Endodermal cell (in vitro differentiated cells): ENCODE measurements at regions not wholly inside any gene's neighbourhood (a gene's known extent, or its start where the extent isn't known, plus 50 kb on each side); places are given as distances from the start of the nearest gene placed in this dataset.

Source experiments
- DNase-seq: peaks from one replicate; pipeline ENCODE4 v3.0.0-alpha.2; 2017
- H3K27ac ChIP-seq: 2 replicates; pipeline ENCODE4 v1.5.1; 2013; ENCODE audit warnings: mild to moderate bottlenecking, low read depth, low read length, moderate library complexity
- H3K27me3 ChIP-seq: 2 replicates; pipeline ENCODE4 v1.6.1; 2013; ENCODE audit warnings: mild to moderate bottlenecking, low read length, moderate library complexity; ENCODE audit not compliant: insufficient read depth, control insufficient read depth, poor library complexity, severe bottlenecking
- H3K36me3 ChIP-seq: 2 replicates; pipeline ENCODE4 v1.7.0; 2013; ENCODE audit warnings: mild to moderate bottlenecking, low read length, moderate library complexity; ENCODE audit not compliant: control insufficient read depth, insufficient read depth
- H3K4me1 ChIP-seq: one replicate; pipeline ENCODE4 v1.7.0; 2013; ENCODE audit warnings: low read length; ENCODE audit not compliant: control insufficient read depth, insufficient read depth
- H3K4me3 ChIP-seq: 2 replicates; pipeline ENCODE4 v1.5.1; 2013; ENCODE audit warnings: mild to moderate bottlenecking, low read length, moderate library complexity
- H3K9ac ChIP-seq: 2 replicates; pipeline ENCODE4 v1.6.1; 2013; ENCODE audit warnings: mild to moderate bottlenecking, low read length, moderate library complexity; ENCODE audit not compliant: poor library complexity, severe bottlenecking; ENCODE audit errors: extremely low read depth
- H3K9me3 ChIP-seq: 2 replicates; pipeline ENCODE4 v1.6.1; 2013; ENCODE audit warnings: mild to moderate bottlenecking, low read length, moderate library complexity; ENCODE audit not compliant: control insufficient read depth
- H3K27ac Mint-ChIP-seq: 2 replicates; pipeline ENCODE4 v1.8.0; 2020; ENCODE audit warnings: mixed read lengths
- H3K27me3 Mint-ChIP-seq: 2 replicates; pipeline ENCODE4 v1.8.0; 2021; ENCODE audit warnings: mild to moderate bottlenecking, mixed read lengths; ENCODE audit not compliant: insufficient read depth
- H3K36me3 Mint-ChIP-seq: 2 replicates; pipeline ENCODE4 v1.8.0; 2020; ENCODE audit warnings: low read depth, mixed read lengths
- H3K4me1 Mint-ChIP-seq: 2 replicates; pipeline ENCODE4 v1.8.0; 2020; ENCODE audit warnings: mixed read lengths
- H3K4me3 Mint-ChIP-seq: 2 replicates; pipeline ENCODE4 v1.8.0; 2020; ENCODE audit warnings: mild to moderate bottlenecking, moderate library complexity, mixed read lengths
- H3K9me3 Mint-ChIP-seq: 2 replicates; pipeline ENCODE4 v1.8.0; 2020; ENCODE audit warnings: mild to moderate bottlenecking, mixed read lengths
- WGBS, 2 experiments: methylation state at CpG; one replicate each; pipeline versions ENCODE4 v1.1.5 to v1.1.7; 2013; ENCODE audit warnings: missing lambda C conversion rate in 2 of 2, mixed read lengths in 1 of 2; ENCODE audit not compliant: insufficient coverage in 1 of 2, insufficient read length in 1 of 2; 5-methylcytosine and 5-hydroxymethylcytosine counted together
- TF ChIP-seq, protein P1 (sequence below): fragments of 200-600 bp; sonication (generic); conservative IDR thresholded peaks from 2 replicates; pipeline ENCODE4 v1.5.0; 2021; ENCODE audit warnings: antibody characterized with exemption, mild to moderate bottlenecking

DNA sequence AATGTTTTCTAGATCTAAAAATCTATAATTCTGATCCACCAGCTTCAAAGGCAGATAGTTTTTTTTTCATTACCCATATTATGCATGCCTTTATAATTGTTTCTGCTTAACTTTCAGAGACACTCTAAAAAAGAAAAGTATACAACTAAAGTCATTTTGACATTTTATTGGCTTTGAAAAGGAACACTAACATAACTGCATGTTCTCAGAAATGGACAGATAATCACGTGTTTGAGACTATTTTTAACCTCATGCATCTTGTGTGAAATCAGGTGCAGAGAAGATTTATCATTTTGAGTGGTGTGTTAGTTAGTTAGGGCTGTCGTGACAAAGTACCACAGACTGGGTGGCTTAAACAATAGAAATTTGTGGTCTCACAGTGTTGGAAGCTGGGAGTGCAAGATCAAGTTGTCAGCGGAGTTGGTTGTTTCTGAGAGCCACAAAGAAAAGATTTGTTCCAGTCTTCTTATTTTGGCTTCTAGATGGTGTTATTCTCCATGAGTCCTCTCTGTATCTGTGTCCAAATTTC, 841.4 kb upstream of the LRATD1 start:
- Mint-ChIP-seq H3K4me3 (no peak overlapping the region), H3K27me3 (peaks cover 12% of the 10 kb centered on the region), H3K36me3 (no peaks in the 10 kb centered on the region), H3K27ac (no peak overlapping the region), H3K4me1 (no peaks in the 10 kb centered on the region), H3K9me3 (no peaks in the 10 kb centered on the region)
- TF ChIP-seq, protein P1, sequence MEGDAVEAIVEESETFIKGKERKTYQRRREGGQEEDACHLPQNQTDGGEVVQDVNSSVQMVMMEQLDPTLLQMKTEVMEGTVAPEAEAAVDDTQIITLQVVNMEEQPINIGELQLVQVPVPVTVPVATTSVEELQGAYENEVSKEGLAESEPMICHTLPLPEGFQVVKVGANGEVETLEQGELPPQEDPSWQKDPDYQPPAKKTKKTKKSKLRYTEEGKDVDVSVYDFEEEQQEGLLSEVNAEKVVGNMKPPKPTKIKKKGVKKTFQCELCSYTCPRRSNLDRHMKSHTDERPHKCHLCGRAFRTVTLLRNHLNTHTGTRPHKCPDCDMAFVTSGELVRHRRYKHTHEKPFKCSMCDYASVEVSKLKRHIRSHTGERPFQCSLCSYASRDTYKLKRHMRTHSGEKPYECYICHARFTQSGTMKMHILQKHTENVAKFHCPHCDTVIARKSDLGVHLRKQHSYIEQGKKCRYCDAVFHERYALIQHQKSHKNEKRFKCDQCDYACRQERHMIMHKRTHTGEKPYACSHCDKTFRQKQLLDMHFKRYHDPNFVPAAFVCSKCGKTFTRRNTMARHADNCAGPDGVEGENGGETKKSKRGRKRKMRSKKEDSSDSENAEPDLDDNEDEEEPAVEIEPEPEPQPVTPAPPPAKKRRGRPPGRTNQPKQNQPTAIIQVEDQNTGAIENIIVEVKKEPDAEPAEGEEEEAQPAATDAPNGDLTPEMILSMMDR = no peak
- H3K9ac ChIP-seq = no peak overlapping the region
- no peak for DNase-seq
- peaks cover 36% of the 10 kb centered on the region for H3K9me3 ChIP-seq
- no peak overlapping the region for H3K27ac ChIP-seq
- no peaks in the 10 kb centered on the region for H3K36me3 ChIP-seq
- 56 to 89% methylated on average over 3 of the region's 3 CpGs for WGBS, 2 experiments
- no peaks in the 10 kb centered on the region for H3K4me1 ChIP-seq
- no peaks in the 10 kb centered on the region for H3K27me3 ChIP-seq
- H3K4me3 ChIP-seq = no peak overlapping the region

- TF ChIP-seq, protein P1 = no peak
- peaks cover 11% of the 10 kb centered on the region for H3K27me3 Mint-ChIP-seq
- no peak overlapping the region for H3K9ac ChIP-seq
- peaks cover 21% of the 10 kb centered on the region for H3K9me3 ChIP-seq
- no peaks in the 10 kb centered on the region for H3K36me3 Mint-ChIP-seq
- H3K27ac ChIP-seq = no peak overlapping the region
- no peak overlapping the region for H3K4me3 ChIP-seq
- no peak overlapping the region for H3K27ac Mint-ChIP-seq
- no peak for DNase-seq
- no peaks in the 10 kb centered on the region for H3K36me3 ChIP-seq
- H3K9me3 Mint-ChIP-seq = peaks cover 3% of the 10 kb centered on the region
- H3K4me1 Mint-ChIP-seq = no peaks in the 10 kb centered on the region
- no peak overlapping the region for H3K4me3 Mint-ChIP-seq
- WGBS, 2 experiments = 90 to 96% methylated on average over 4 to 5 of the region's 5 CpGs
- no peaks in the 10 kb centered on the region for H3K27me3 ChIP-seq
- H3K4me1 ChIP-seq = no peaks in the 10 kb centered on the region
These were observed 826.0 kb upstream of the LRATD1 start for GRCh38 chr2:13806539-13806938.

GRCh38 chr2:13813236-13813635, 819.3 kb upstream of the LRATD1 start:
- Histone ChIP-seq H3K36me3 (no peaks in the 10 kb centered on the region), H3K9ac (no peak overlapping the region), H3K27me3 (no peaks in the 10 kb centered on the region), H3K9me3 (peaks cover 41% of the 10 kb centered on the region), H3K4me1 (no peaks in the 10 kb centered on the region), H3K4me3 (no peak overlapping the region), H3K27ac (no peak overlapping the region)
- Mint-ChIP-seq H3K4me3 (no peak overlapping the region), H3K36me3 (no peaks in the 10 kb centered on the region), H3K9me3 (no peaks in the 10 kb centered on the region), H3K4me1 (no peaks in the 10 kb centered on the region), H3K27ac (no peak overlapping the region), H3K27me3 (peaks cover 47% of the 10 kb centered on the region)
- TF ChIP-seq, protein P1 = no peak
- WGBS, 2 experiments = 90% methylated on average over 1 of the region's 4 CpGs; no CpG with 5 or more reads in 1 of the 2 experiments
- DNase-seq = no peak
